Aorta (tissue), 5 donors: ENCODE measurements at regions not wholly inside any gene's neighbourhood (a gene's known extent, or its start where the extent isn't known, plus 50 kb on each side); places are given as distances from the start of the nearest gene placed in this dataset.

ENCODE experiments used
- ATAC-seq: fragments of 200-7000 bp; cut with Tn5 transposase; one replicate; pipeline ENCODE4 v1.9.1; 2022; ENCODE audit warnings: moderate library complexity; ENCODE audit not compliant: low FRiP score
- DNase-seq, 2 donors: peaks; one replicate each; pipeline ENCODE4 v3.0.0-alpha.2; 2020
- H3K27ac ChIP-seq, 2 donors: one replicate each; pipeline ENCODE4 v1.5.1; 2013; ENCODE audit warnings: low read length in 2 of 2, mild to moderate bottlenecking in 2 of 2, moderate library complexity in 2 of 2, control low read depth in 1 of 2, inconsistent platforms in 1 of 2, low read depth in 1 of 2
- H3K27me3 ChIP-seq, 2 donors: one replicate each; pipeline ENCODE4 v1.6.1; 2013; ENCODE audit warnings: control low read depth in 1 of 2, low read length in 1 of 2, mild to moderate bottlenecking in 1 of 2, moderate library complexity in 1 of 2; ENCODE audit not compliant: insufficient read depth in 2 of 2, control insufficient read depth in 1 of 2
- H3K36me3 ChIP-seq, 2 donors: one replicate each; pipeline ENCODE4 v1.6.1; 2013; ENCODE audit warnings: control low read depth in 1 of 2, low read length in 1 of 2, mild to moderate bottlenecking in 1 of 2; ENCODE audit not compliant: insufficient read depth in 2 of 2, control insufficient read depth in 1 of 2
- H3K4me1 ChIP-seq, 2 donors: one replicate each; pipeline ENCODE4 v1.6.1; 2013; ENCODE audit warnings: low read length in 2 of 2, control low read depth in 1 of 2, mild to moderate bottlenecking in 1 of 2, moderate library complexity in 1 of 2; ENCODE audit not compliant: insufficient read depth in 2 of 2, control insufficient read depth in 1 of 2
- H3K4me3 ChIP-seq, 2 donors: one replicate each; pipeline ENCODE4 v1.5.1; 2013; ENCODE audit warnings: low read length in 2 of 2, control low read depth in 1 of 2, mild to moderate bottlenecking in 1 of 2
- H3K9me3 ChIP-seq: one replicate; pipeline ENCODE4 v1.6.1; 2013; ENCODE audit warnings: mild to moderate bottlenecking, low read length; ENCODE audit not compliant: control insufficient read depth
- WGBS, 2 donors: extraction: QIAGEN DNeasy Blood & Tissue Kit; methylation state at CpG; one replicate each; pipeline ENCODE4 v1.1.7; 2013; 5-methylcytosine and 5-hydroxymethylcytosine counted together
- intact Hi-C, 2 donors: fragments of 100-400 bp; cut with DNase I; formaldehyde crosslinking; loops; one replicate each; pipeline versions ENCODE4 v1.14.2 to v1.15.0; 2022
- donor health status: healthy with polysubstance abuse.
- donor health status: Bipolar disorder and iron deficiency.
- donor health status: DM: no; HTN: no; CAD: no.
- donor health status: DM: no; HTN: no; CAD: no.
- donor health status: DM: yes; HTN: yes; CAD: no.

DNA sequence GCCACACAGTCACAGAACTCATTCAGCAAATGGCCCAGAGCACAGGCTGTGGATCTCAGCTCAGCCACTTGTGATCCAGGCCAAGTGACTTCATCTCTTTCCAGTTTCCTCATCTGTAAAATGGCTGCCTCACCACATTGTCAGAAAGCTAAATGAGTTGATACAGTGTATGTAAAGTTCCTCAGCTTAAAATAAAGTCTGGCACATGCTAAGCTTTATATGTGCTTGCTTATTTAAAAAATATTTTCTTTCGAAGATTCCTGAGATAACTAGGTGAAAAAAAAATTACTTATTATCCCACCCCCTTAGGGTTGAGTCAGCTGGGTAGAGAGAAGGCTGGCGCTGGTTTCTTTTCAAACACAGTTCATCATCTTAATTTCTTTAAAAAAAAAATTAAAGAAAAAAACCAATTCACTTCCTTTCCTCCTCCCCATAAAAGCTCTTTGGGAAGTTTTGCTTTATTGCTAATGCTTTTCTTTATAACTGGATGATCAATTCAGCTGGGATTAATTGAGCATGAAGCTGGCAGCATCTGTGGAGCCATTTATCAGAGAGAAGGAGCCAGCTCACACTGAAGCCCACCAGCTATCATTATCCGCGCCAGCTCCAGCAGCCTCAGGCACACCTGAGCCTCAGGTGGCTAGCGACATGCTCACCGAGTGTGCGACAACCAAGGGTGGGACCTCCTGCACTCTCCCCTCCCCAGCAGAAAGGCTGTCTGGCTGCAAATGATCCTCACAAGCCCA lies 354.9 kb downstream of the FOXO1 start:
- intact Hi-C loops, result no loop called here
- Histone ChIP-seq H3K27me3 (no peaks in the 10 kb centered on the region), H3K4me3 (no peak overlapping the region), H3K36me3 (no peaks in the 10 kb centered on the region), H3K4me1 (no peaks in the 10 kb centered on the region), H3K27ac (no peak overlapping the region), H3K9me3 (peaks cover 4% of the 10 kb centered on the region)
- WGBS, 2 donors, result 70 to 76% methylated on average over 7 of the region's 7 CpGs
- no peak for DNase-seq
- ATAC-seq, result no peak

DNA sequence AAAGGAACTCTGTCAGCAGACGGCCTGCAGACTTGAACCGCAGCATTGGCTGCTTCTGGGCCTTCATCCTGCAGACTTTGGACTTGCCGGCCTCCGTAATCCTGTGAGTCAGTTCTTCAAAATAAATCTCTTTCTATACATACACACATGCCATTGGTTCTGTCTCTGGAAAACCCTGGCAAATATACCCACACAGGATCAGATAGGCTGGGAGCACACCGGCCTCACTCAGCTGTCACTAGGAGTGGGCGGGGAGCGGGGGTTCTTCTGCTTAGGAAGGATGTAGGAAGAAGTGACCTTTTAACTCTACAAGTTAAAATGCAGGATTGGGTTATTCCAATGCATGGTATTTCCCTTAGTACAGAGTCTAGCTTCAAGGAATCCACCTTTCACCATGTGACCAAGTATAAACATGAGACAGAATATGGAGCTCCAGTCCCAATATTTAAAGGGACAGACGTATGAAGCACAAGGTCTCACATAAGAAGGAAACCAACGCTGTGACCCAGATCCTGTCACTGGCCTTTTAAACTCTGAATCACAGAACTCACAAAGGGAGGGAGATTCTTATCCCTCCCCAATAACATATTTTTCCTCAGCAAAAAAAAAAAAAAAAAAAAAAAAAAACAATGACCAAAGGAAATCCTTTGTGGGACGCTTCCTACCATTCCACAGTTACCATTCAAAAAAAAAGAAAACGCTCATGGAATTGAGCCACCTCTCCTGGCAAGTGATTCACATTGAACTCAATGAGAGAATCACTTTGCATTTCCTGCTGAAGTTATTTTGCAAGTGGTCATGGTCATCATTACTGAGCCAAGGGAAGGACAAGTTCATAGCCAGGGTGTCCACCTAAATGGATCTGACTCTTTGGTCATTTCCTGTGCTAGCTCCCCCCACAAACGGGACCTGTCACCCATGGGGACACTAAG lies 352.9 kb downstream of the FOXO1 start:
- DNase-seq, result no peak
- ATAC-seq, result peak; percentile 53
- Histone ChIP-seq H3K36me3 (no peaks in the 10 kb centered on the region), H3K4me3 (no peak overlapping the region), H3K27me3 (no peaks in the 10 kb centered on the region), H3K4me1 (no peaks in the 10 kb centered on the region), H3K27ac (no peak overlapping the region), H3K9me3 (no peaks in the 10 kb centered on the region)
- WGBS, 2 donors, result 89 to 92% methylated on average over 12 of the region's 12 CpGs
- intact Hi-C loops, result no loop called here

- Histone ChIP-seq H3K27ac (no peak overlapping the region), H3K9me3 (no peaks in the 10 kb centered on the region), H3K27me3 (no peaks in the 10 kb centered on the region), H3K4me1 (no peaks in the 10 kb centered on the region), H3K36me3 (no peaks in the 10 kb centered on the region), H3K4me3 (no peak overlapping the region)
- DNase-seq (peak in 1 of 2 donors; percentile 50), ATAC-seq (no peak)
- 66 to 67% methylated on average over 10 of the region's 10 CpGs for WGBS, 2 donors
- intact Hi-C loops, result no loop called here
These were observed 350.9 kb downstream of the FOXO1 start for GRCh38 chr13:40315416-40316064.

DNA sequence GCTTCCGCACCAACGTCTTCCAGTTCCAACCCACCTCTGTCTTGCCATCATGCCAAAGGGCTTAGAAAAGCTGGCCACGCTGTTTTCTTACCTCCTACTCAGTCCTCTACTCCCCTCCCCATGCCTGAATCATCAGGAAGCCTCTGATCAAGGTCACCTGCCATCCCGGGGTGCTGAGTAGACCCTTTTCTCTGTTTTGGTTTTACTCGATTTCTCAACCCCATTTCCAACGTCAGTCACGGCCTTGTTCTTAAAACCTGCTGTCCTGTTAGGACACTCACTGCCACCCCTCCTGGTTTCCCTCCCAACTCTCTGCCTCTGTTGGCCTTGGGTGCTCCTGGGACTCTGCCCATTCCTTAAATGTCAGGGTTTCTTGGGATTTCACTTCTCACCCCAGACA lies 350.1 kb downstream of the FOXO1 start:
- 83 to 89% methylated on average over 7 of the region's 7 CpGs for WGBS, 2 donors
- intact Hi-C loops, result no loop called here

GRCh38 chr13:40317980-40318327 lies 348.5 kb downstream of the FOXO1 start:
- Histone ChIP-seq H3K4me1 (no peaks in the 10 kb centered on the region), H3K27me3 (no peaks in the 10 kb centered on the region), H3K27ac (no peak overlapping the region), H3K36me3 (no peaks in the 10 kb centered on the region), H3K9me3 (no peaks in the 10 kb centered on the region), H3K4me3 (no peak overlapping the region)
- ATAC-seq, result no peak
- WGBS, 2 donors, result 80 to 88% methylated on average over 2 of the region's 2 CpGs
- no peak for DNase-seq
- intact Hi-C loops, result no loop called here

More for the DNA sequence above, 350.1 kb downstream of the FOXO1 start:
- Histone ChIP-seq H3K36me3 (no peaks in the 10 kb centered on the region), H3K27ac (no peak overlapping the region), H3K9me3 (no peaks in the 10 kb centered on the region), H3K27me3 (no peaks in the 10 kb centered on the region), H3K4me3 (no peak overlapping the region), H3K4me1 (no peaks in the 10 kb centered on the region)
- DNase-seq (no peak), ATAC-seq (no peak)

DNA sequence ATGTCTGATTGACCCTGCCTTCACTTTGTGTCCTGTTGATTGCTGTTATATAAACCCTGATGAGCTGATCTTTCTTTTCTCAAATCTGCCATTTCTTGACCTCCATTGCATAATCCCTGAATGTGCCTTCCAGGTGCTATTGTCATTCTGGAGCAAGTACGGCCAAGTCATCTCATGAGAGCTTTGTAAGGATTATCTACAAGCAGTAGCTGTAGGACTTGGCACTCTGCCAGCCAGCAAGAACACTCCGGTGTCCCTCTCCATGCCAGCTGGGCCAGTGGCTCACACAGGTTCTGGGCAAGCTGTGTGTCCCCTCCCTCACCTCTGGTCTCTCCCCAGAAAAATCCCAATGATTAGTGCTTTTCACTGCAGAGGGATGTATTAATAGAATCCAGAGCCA lies 348.1 kb downstream of the FOXO1 start:
- no peaks in the 10 kb centered on the region for H3K4me1 ChIP-seq
- DNase-seq (peak in 1 of 2 donors; percentile 53), ATAC-seq (no peak)
- 42 to 52% methylated on average over 2 of the region's 2 CpGs for WGBS, 2 donors
- no peak overlapping the region for H3K4me3 ChIP-seq
- H3K9me3 ChIP-seq, result no peaks in the 10 kb centered on the region
- no peaks in the 10 kb centered on the region for H3K36me3 ChIP-seq
- no peak overlapping the region for H3K27ac ChIP-seq
- no peaks in the 10 kb centered on the region for H3K27me3 ChIP-seq
- intact Hi-C loops, result no loop called here

DNA sequence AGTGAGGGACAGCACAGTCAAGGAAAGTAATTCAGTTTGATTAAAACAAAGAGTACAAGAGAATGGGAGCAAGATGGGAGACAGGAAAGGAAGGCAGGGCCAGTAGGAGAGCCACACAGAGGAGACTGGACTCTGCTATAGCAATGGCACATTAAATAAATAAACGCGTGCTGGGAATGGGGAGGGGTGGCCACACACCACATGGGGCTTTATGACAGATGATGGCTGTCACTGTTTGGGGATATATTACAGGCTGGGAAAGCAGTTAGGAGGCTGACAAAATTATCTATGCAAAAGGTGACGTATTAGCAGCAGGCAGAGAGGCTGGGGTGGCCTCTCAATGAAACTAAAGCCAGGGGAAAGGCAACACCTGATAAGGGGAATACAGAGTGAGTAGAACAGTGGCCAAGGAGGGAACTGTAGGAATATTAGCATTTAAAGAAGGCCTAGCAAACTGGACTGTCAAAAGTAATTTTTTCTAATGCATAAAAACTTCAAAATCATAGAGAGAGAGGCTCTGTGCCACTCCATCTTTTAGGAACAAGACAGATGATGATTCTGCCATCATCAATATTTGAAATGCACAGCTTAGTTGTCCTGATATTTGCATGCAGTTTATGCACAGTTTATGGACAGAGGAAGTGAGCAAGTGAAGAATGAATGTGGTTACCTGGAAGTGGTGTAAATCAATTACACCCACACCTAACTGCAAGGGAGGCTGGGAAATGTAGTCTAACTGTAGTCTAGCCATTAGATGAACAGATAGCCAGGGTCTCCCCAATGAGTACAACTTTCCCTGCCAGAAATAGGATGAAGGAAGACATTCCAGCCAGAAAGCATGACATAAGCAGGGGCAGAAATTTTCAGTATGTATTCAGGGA lies 346.5 kb downstream of the FOXO1 start:
- no peaks in the 10 kb centered on the region for H3K36me3 ChIP-seq
- H3K9me3 ChIP-seq, result no peaks in the 10 kb centered on the region
- no peak overlapping the region for H3K27ac ChIP-seq
- WGBS, 2 donors, result 62 to 66% methylated on average over 3 of the region's 3 CpGs
- H3K4me3 ChIP-seq, result no peak overlapping the region
- DNase-seq (no peak), ATAC-seq (no peak)
- H3K4me1 ChIP-seq, result no peaks in the 10 kb centered on the region
- no peaks in the 10 kb centered on the region for H3K27me3 ChIP-seq
- intact Hi-C loops, result no loop called here

DNA sequence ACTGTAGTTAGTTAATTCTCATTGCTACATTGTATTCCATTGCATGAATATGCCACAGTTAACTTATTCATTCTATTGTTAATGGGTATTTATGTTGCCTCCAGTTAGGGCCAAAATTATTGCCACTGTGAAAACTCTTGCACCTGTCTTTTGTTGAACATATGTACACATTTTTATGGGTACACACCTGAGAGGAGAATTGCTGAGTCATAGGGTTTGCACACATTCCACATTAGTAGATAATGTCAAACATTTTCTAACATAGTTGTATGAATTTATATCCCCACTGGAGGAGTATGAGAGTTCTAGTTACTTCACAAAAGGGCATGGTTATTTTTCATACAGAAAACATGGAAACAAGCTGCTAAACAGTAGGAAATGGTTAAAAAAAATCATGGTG lies 338.4 kb downstream of the FOXO1 start:
- Histone ChIP-seq H3K27ac (no peak overlapping the region), H3K4me3 (no peak overlapping the region), H3K36me3 (no peaks in the 10 kb centered on the region), H3K9me3 (peaks cover 2% of the 10 kb centered on the region), H3K4me1 (no peaks in the 10 kb centered on the region), H3K27me3 (no peaks in the 10 kb centered on the region)
- no peak for DNase-seq
- ATAC-seq, result no peak
- intact Hi-C loops, result no loop called here
